EL (cell line): ENCODE measurements at regions not wholly inside any gene's neighbourhood (a gene's known extent, or its start where the extent isn't known, plus 50 kb on each side); places are given as distances from the start of the nearest gene placed in this dataset.
"Not testable (repeated sequence)": the region's sequence is repeated elsewhere in the genome, so short reads cannot be mapped to it uniquely, and the experiment has no call there.

Experiments used
- DNase-seq: peaks from one replicate; pipeline ENCODE4 v3.0.0-alpha.2; 2016

- DNase-seq, result not testable (repeated sequence)
These were observed 50.2 kb upstream of the RASA1 start for GRCh38 chr5:87217480-87217879.
